SK-N-SH (cell line): ENCODE measurements at regions not wholly inside any gene's neighbourhood (a gene's known extent, or its start where the extent isn't known, plus 50 kb on each side); places are given as distances from the start of the nearest gene placed in this dataset.

Experiments used
- CTCF ChIA-PET: fragments of 300-600, 350-600 bp; formaldehyde crosslinking; extraction: SDS; loops from one replicate; lab custom pipeline; 2021; lab: Yijun Ruan, JAX
- POLR2A ChIA-PET: fragments of 350-600 bp; sonication (Branson Sonifier 250); formaldehyde crosslinking; extraction: SDS; loops from one replicate; lab custom pipeline; 2020; ENCODE audit warnings: antibody characterized with exemption, inconsistent platforms; lab: Yijun Ruan, JAX
- DNase-seq: peaks from one replicate; pipeline ENCODE4 v3.0.0; 2012
- H2AFZ ChIP-seq: fragments of 200-600 bp; sonication (generic); 2 replicates; pipeline ENCODE4 v1.8.1; 2016; ENCODE audit warnings: antibody characterized with exemption, mild to moderate bottlenecking, low read depth
- H3F3A ChIP-seq: fragments of 200-600 bp; sonication (generic); replicated peaks from 2 replicates; pipeline ENCODE3; 2016; ENCODE audit warnings: antibody characterized with exemption, mild to moderate bottlenecking; ENCODE audit not compliant: insufficient read depth
- H3K27ac ChIP-seq, 2 experiments: fragments of 200-500 bp in 1 of 2; fragments of 200-600 bp in 1 of 2; sonication (Bioruptor generic) in 1 of 2; sonication (generic), shearing (Covaris generic) in 1 of 2; 2 replicates each; pipeline versions ENCODE4 v1.5.1 to v1.6.1; 2014 to 2016; ENCODE audit warnings: low read depth in 2 of 2, inconsistent platforms in 1 of 2, low read length in 1 of 2, mild to moderate bottlenecking in 1 of 2, mixed read lengths in 1 of 2
- H3K27me3 ChIP-seq: fragments of 200-600 bp; sonication (generic), shearing (Covaris generic); 2 replicates; pipeline ENCODE4 v1.6.1; 2016; ENCODE audit warnings: mixed run types; ENCODE audit not compliant: insufficient read depth
- H3K36me3 ChIP-seq, 2 experiments: fragments of 200-500 bp in 1 of 2; fragments of 200-600 bp in 1 of 2; sonication (Bioruptor generic) in 1 of 2; sonication (generic) in 1 of 2; replicated peaks in 1 of 2; 2 replicates each; pipeline versions ENCODE3 to v1.5.1; 2014 to 2016; ENCODE audit warnings: low read length in 1 of 2, mild to moderate bottlenecking in 1 of 2; ENCODE audit not compliant: insufficient read depth in 2 of 2, control insufficient read depth in 1 of 2
- H3K4me1 ChIP-seq, 2 experiments: fragments of 200-500 bp in 1 of 2; fragments of 200-600 bp in 1 of 2; sonication (Bioruptor generic) in 1 of 2; sonication (generic), shearing (Covaris generic) in 1 of 2; 2 replicates each; pipeline versions ENCODE4 v1.5.1 to v1.6.1; 2014 to 2016; ENCODE audit warnings: low read depth in 1 of 2, low read length in 1 of 2, mixed run types in 1 of 2; ENCODE audit not compliant: insufficient read depth in 2 of 2, control insufficient read depth in 1 of 2
- H3K4me2 ChIP-seq: fragments of 200-600 bp; sonication (generic), shearing (Covaris generic); 2 replicates; pipeline ENCODE4 v1.6.1; 2017; ENCODE audit warnings: mixed run types
- H3K4me3 ChIP-seq, 2 experiments: fragments of 200-500 bp in 1 of 2; fragments of 200-600 bp in 1 of 2; sonication (Bioruptor generic) in 1 of 2; sonication (generic), shearing (Covaris generic) in 1 of 2; 2 replicates each; pipeline versions ENCODE4 v1.5.1 to v1.8.1; 2014 to 2016; ENCODE audit warnings: low read depth in 2 of 2, inconsistent platforms in 1 of 2, low read length in 1 of 2, mild to moderate bottlenecking in 1 of 2, mixed read lengths in 1 of 2, moderate library complexity in 1 of 2
- H3K79me2 ChIP-seq: fragments of 200-600 bp; sonication (generic); 2 replicates; pipeline ENCODE4 v1.8.1; 2017; ENCODE audit warnings: mild to moderate bottlenecking; ENCODE audit not compliant: insufficient read depth
- H3K9ac ChIP-seq: fragments of 200-600 bp; sonication (generic); 2 replicates; pipeline ENCODE4 v1.6.1; 2017; ENCODE audit warnings: mixed run types
- H3K9me2 ChIP-seq: fragments of 200-600 bp; sonication (generic); 2 replicates; pipeline ENCODE4 v1.6.1; 2017; ENCODE audit warnings: mixed run types
- H3K9me3 ChIP-seq: fragments of 200-600 bp; sonication (generic); 2 replicates; pipeline ENCODE4 v1.6.1; 2017; ENCODE audit warnings: mixed run types, mild to moderate bottlenecking, moderate library complexity
- H4K20me1 ChIP-seq: fragments of 200-600 bp; sonication (generic); 2 replicates; pipeline ENCODE4 v1.6.1; 2017; ENCODE audit warnings: mild to moderate bottlenecking, mixed run types; ENCODE audit not compliant: insufficient read depth
- CHD2 ChIP-seq: fragments of 150-350 bp; IDR thresholded peaks from 2 replicates; pipeline ENCODE4 v1.6.1; 2018; ENCODE audit warnings: low read length; ENCODE audit not compliant: partially characterized antibody
- ELF1 ChIP-seq: IDR thresholded peaks from 2 replicates; pipeline ENCODE4 v1.4.0; 2012
- EP300 ChIP-seq, 2 experiments: IDR thresholded peaks; 2 replicates each; pipeline versions ENCODE4 v1.4.0 to v1.6.1; 2012; ENCODE audit warnings: borderline replicate concordance in 1 of 2, low read depth in 1 of 2, low read length in 1 of 2
- FOSL2 ChIP-seq: IDR thresholded peaks from 2 replicates; pipeline ENCODE4 v1.4.0; 2012; ENCODE audit warnings: low read depth, mild to moderate bottlenecking, moderate library complexity, borderline replicate concordance
- FOXM1 ChIP-seq: IDR thresholded peaks from 2 replicates; pipeline ENCODE4 v1.4.0; 2012; ENCODE audit warnings: low read depth, mild to moderate bottlenecking
- JUND ChIP-seq: IDR thresholded peaks from 2 replicates; pipeline ENCODE4 v1.4.0; 2012
- MEF2A ChIP-seq: IDR thresholded peaks from 2 replicates; pipeline ENCODE4 v1.4.0; 2012; ENCODE audit warnings: low read depth, borderline replicate concordance
- PBX3 ChIP-seq: IDR thresholded peaks from 2 replicates; pipeline ENCODE4; 2012
- POLR2AphosphoS5 ChIP-seq: IDR thresholded peaks from 2 replicates; pipeline ENCODE4 v1.6.1; 2012; ENCODE audit warnings: low read depth, low read length
- RAD21 ChIP-seq: IDR thresholded peaks from 2 replicates; pipeline ENCODE4 v1.6.1; 2012; ENCODE audit warnings: mild to moderate bottlenecking, low read length
- REST ChIP-seq: IDR thresholded peaks from 2 replicates; pipeline ENCODE4 v1.6.1; 2012; ENCODE audit warnings: mild to moderate bottlenecking, low read depth, low read length, moderate library complexity
- RFX5 ChIP-seq: IDR thresholded peaks from 2 replicates; pipeline ENCODE4 v1.6.1; 2012; ENCODE audit warnings: mild to moderate bottlenecking, improper control_type of control experiment, low read length
- SIN3A ChIP-seq: IDR thresholded peaks from 2 replicates; pipeline ENCODE4 v1.6.1; 2012; ENCODE audit warnings: low read depth, mild to moderate bottlenecking, low read length, moderate library complexity, borderline replicate concordance
- SMC3 ChIP-seq: IDR thresholded peaks from 2 replicates; pipeline ENCODE4 v1.6.1; 2012; ENCODE audit warnings: low read depth, low read length, improper control_type of control experiment
- TAF1 ChIP-seq: IDR thresholded peaks from 2 replicates; pipeline ENCODE4 v1.6.1; 2012; ENCODE audit warnings: low read depth, mild to moderate bottlenecking, low read length, moderate library complexity, borderline replicate concordance
- TCF12 ChIP-seq: IDR thresholded peaks from 2 replicates; pipeline ENCODE4 v1.4.0; 2012
- TEAD4 ChIP-seq: IDR thresholded peaks from 2 replicates; pipeline ENCODE4 v1.4.0; 2012; ENCODE audit warnings: mild to moderate bottlenecking, borderline replicate concordance; ENCODE audit not compliant: insufficient read depth
- WGBS: methylation state at CpG from one replicate; pipeline ENCODE4 v1.1.6; 2017; ENCODE audit warnings: low lambda C conversion rate; 5-methylcytosine and 5-hydroxymethylcytosine counted together
- TF ChIP-seq, protein P1 (sequence below): fragments of 200-600 bp; sonication (generic); IDR thresholded peaks from 2 replicates; pipeline ENCODE4 v1.6.1; 2017; ENCODE audit warnings: antibody characterized with exemption, mild to moderate bottlenecking, moderate library complexity
- TF ChIP-seq, protein P2 (sequence below): fragments of 150-350 bp; IDR thresholded peaks from 2 replicates; pipeline ENCODE4 v1.6.1; 2016; ENCODE audit warnings: mild to moderate bottlenecking, low read depth, low read length
- TF ChIP-seq, protein P3 (sequence below): fragments of 150-350 bp; IDR thresholded peaks from 2 replicates; pipeline ENCODE4 v1.6.1; 2017; ENCODE audit warnings: antibody characterized with exemption, low read length, low read depth, borderline replicate concordance

DNA sequence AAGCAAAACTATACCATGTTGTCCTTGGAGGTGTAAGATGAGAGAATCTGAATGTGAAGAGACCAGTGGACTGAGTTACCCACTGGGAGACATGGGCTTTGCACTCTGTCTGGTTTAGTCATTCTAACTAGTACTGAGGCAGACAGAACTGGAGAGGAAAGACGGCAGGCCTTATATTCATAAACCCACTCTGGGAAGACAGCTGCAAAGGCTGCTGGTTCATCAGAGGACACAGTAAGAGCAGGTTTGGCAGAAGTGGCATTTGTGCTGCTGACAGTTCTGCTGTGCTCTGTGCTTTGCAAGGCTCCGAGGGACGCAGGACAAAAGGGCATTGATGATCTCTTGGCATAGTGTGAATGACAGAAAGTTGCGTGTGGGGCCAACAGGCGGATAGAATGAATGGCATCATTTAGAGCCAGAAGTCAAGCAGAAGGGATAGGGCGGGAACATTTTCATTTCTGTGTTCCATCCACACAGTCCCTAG lies 142.3 kb upstream of the TENT5A start:
- DNase-seq: no peak
- H3K4me1 ChIP-seq: no peaks in the 10 kb centered on the region

More for the DNA sequence above, 142.3 kb upstream of the TENT5A start:
- H4K20me1 ChIP-seq: no peaks in the 10 kb centered on the region
- POLR2A ChIA-PET: no interaction called here
- H3K9me2 ChIP-seq: no peaks in the 10 kb centered on the region
- H3F3A ChIP-seq: no peaks in the 10 kb centered on the region
- WGBS: 91% methylated on average over 6 of the region's 6 CpGs
- no peak overlapping the region for H2AFZ ChIP-seq
- H3K4me2 ChIP-seq: no peak overlapping the region
- H3K79me2 ChIP-seq: no peaks in the 10 kb centered on the region
- H3K27me3 ChIP-seq: no peaks in the 10 kb centered on the region
- H3K4me3 ChIP-seq: no peak overlapping the region
- CTCF ChIA-PET: no interaction called here
- TF ChIP-seq POLR2AphosphoS5: no peak
- TF ChIP-seq RAD21: no peak
- no peak for TF ChIP-seq TEAD4
- TF ChIP-seq, protein P1, sequence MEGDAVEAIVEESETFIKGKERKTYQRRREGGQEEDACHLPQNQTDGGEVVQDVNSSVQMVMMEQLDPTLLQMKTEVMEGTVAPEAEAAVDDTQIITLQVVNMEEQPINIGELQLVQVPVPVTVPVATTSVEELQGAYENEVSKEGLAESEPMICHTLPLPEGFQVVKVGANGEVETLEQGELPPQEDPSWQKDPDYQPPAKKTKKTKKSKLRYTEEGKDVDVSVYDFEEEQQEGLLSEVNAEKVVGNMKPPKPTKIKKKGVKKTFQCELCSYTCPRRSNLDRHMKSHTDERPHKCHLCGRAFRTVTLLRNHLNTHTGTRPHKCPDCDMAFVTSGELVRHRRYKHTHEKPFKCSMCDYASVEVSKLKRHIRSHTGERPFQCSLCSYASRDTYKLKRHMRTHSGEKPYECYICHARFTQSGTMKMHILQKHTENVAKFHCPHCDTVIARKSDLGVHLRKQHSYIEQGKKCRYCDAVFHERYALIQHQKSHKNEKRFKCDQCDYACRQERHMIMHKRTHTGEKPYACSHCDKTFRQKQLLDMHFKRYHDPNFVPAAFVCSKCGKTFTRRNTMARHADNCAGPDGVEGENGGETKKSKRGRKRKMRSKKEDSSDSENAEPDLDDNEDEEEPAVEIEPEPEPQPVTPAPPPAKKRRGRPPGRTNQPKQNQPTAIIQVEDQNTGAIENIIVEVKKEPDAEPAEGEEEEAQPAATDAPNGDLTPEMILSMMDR: no peak
- TF ChIP-seq SMC3: no peak
- no peak for TF ChIP-seq ELF1
- TF ChIP-seq SIN3A: no peak
- no peak for TF ChIP-seq FOSL2
- TF ChIP-seq, protein P2, sequence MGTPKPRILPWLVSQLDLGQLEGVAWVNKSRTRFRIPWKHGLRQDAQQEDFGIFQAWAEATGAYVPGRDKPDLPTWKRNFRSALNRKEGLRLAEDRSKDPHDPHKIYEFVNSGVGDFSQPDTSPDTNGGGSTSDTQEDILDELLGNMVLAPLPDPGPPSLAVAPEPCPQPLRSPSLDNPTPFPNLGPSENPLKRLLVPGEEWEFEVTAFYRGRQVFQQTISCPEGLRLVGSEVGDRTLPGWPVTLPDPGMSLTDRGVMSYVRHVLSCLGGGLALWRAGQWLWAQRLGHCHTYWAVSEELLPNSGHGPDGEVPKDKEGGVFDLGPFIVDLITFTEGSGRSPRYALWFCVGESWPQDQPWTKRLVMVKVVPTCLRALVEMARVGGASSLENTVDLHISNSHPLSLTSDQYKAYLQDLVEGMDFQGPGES: no peak
- TF ChIP-seq FOXM1: no peak
- no peak for TF ChIP-seq EP300 (IDR thresholded peaks at IDR 0.05; ENCODE audit: borderline replicate concordance in 1 of 2, low read depth in 1 of 2, low read length in 1 of 2)
- TF ChIP-seq CHD2: no peak
- no peak for TF ChIP-seq RFX5
- TF ChIP-seq PBX3: no peak
- TF ChIP-seq, protein P3, sequence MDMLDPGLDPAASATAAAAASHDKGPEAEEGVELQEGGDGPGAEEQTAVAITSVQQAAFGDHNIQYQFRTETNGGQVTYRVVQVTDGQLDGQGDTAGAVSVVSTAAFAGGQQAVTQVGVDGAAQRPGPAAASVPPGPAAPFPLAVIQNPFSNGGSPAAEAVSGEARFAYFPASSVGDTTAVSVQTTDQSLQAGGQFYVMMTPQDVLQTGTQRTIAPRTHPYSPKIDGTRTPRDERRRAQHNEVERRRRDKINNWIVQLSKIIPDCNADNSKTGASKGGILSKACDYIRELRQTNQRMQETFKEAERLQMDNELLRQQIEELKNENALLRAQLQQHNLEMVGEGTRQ: no peak
- TF ChIP-seq REST: no peak
- no peak for TF ChIP-seq JUND
- no peak for TF ChIP-seq TCF12
- TF ChIP-seq MEF2A: no peak
- no peak for TF ChIP-seq TAF1
- no peak overlapping the region for H3K27ac ChIP-seq
- H3K9me3 ChIP-seq: no peaks in the 10 kb centered on the region
- no peaks in the 10 kb centered on the region for H3K36me3 ChIP-seq
- H3K9ac ChIP-seq: no peak overlapping the region
